Upper lobe of left lung (tissue), 4 donors: ENCODE measurements at regions not wholly inside any gene's neighbourhood (a gene's known extent, or its start where the extent isn't known, plus 50 kb on each side); places are given as distances from the start of the nearest gene placed in this dataset.

Experiments
- CTCF ChIP-seq, 6 experiments: fragments of 450-650 bp in 4 of 6; fragments of 200-600 bp in 2 of 6; sonication (generic) in 2 of 6; IDR thresholded peaks; one replicate each; pipeline ENCODE4 v1.5.1; 2016 to 2019; ENCODE audit warnings: antibody characterized with exemption in 6 of 6
- POLR2A ChIP-seq, 4 donors: fragments of 450-650 bp; IDR thresholded peaks; one replicate each; pipeline ENCODE4 v1.5.1; 2016 to 2017; ENCODE audit warnings: antibody characterized with exemption in 4 of 4, mild to moderate bottlenecking in 2 of 4
- POLR2AphosphoS5 ChIP-seq, 2 donors: sonication (generic); formaldehyde crosslinking; IDR thresholded peaks; one replicate each; pipeline ENCODE4 v1.5.1; 2017; ENCODE audit warnings: antibody characterized with exemption in 2 of 2

- no peak for TF ChIP-seq POLR2AphosphoS5 (IDR thresholded peaks at IDR 0.05)
- TF ChIP-seq CTCF (IDR thresholded peaks at IDR 0.05) = no peak
- no peak for TF ChIP-seq POLR2A (IDR thresholded peaks at IDR 0.05)
These were observed 142.1 kb downstream of the BMP2 start for GRCh38 chr20:6909608-6910007.
